ENCODE measurements at regions not wholly inside any gene's neighbourhood (a gene's known extent, or its start where the extent isn't known, plus 50 kb on each side); places are given as distances from the start of the nearest gene placed in this dataset.
"Not testable (repeated sequence)": the region's sequence is repeated elsewhere in the genome, so short reads cannot be mapped to it uniquely, and the experiment has no call there.

DNA sequence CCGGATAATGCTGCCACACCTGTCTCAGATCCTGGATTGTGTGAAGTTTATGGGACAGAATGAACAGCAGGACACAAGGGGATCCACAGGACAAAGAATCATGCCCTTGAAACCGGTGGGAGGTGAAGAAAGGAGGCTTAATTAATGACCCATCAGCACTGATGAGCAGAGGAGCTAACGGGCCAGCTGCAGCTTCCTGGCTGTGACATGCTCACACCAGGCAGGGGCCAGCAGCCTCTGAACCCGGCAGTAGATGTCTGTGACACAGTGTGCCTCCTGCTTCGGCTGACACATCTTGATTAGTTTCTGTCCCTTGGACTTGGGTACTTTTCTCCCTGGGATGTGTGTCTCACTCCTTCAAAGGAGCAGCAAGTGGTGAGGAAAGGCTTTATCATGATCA lies 328.8 kb upstream of the BRINP1 start:
- ChIA-PET POLR2A (no interaction called here), CTCF (interaction anchor here (1.3 kb wide), 2 partner anchors 14 to 36 kb away, joined by 3 to 4 read pairs; no protein-coding TSS in a partner anchor)
- DNase-seq (ENCODE audit: extremely low spot score): no peak
- TF ChIP-seq, protein P1, sequence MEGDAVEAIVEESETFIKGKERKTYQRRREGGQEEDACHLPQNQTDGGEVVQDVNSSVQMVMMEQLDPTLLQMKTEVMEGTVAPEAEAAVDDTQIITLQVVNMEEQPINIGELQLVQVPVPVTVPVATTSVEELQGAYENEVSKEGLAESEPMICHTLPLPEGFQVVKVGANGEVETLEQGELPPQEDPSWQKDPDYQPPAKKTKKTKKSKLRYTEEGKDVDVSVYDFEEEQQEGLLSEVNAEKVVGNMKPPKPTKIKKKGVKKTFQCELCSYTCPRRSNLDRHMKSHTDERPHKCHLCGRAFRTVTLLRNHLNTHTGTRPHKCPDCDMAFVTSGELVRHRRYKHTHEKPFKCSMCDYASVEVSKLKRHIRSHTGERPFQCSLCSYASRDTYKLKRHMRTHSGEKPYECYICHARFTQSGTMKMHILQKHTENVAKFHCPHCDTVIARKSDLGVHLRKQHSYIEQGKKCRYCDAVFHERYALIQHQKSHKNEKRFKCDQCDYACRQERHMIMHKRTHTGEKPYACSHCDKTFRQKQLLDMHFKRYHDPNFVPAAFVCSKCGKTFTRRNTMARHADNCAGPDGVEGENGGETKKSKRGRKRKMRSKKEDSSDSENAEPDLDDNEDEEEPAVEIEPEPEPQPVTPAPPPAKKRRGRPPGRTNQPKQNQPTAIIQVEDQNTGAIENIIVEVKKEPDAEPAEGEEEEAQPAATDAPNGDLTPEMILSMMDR (IDR thresholded peaks at IDR 0.05; ENCODE audit: control extremely low read depth, extremely low read depth, low read depth, missing control alignments): no peak

DNA sequence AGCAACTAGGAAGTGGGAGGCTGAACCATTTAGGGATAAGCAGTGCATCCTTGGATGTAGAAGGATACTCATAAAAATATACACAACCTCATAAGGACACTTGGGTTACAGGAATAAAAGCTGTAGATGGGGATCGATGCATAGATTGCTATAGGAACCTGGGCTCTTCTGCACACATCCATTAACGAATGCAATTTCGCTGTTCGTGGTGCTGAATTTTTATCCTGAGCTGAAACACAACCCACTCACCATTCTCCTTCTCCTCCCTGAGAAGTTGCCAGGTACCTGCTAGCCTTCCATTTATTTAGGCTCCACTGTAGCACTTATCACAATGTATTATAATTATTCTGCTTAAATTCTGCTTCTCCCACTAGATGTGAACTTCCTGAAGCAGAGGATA lies 320.6 kb upstream of the BRINP1 start:
- POLR2A ChIA-PET: no interaction called here
- TF ChIP-seq, protein P1 (IDR thresholded peaks at IDR 0.05; ENCODE audit: control extremely low read depth, extremely low read depth, low read depth, missing control alignments): no peak
- CTCF ChIA-PET: no interaction called here
- no peak for DNase-seq (ENCODE audit: extremely low spot score)

DNA sequence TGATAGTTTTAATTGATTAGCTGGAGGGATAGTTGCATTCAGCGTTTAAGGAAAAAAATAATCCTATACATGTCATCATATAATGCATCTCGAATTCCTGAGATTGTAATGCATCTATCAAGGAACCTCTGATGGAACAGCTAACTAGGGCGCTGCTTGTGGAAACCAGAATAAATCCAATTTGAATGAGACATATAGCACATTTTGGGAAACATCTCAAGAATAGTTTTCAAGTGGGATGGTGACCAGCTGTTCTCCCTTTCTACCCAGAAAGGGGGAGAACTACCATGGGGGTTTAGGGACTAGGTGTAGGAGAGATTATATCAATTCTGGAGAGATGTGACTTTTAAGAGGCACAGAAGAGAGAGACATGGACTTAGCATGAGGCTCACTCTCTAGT lies 319.3 kb upstream of the BRINP1 start:
- POLR2A ChIA-PET: no interaction called here
- CTCF ChIA-PET: interaction anchor here (1.0 to 1.6 kb wide), 3 partner anchors 11 to 132 kb away, joined by 3 to 4 read pairs (median 3); no protein-coding TSS in a partner anchor
- TF ChIP-seq, protein P1 (IDR thresholded peaks at IDR 0.05; ENCODE audit: control extremely low read depth, extremely low read depth, low read depth, missing control alignments): no peak
- no peak for DNase-seq (ENCODE audit: extremely low spot score)

DNA sequence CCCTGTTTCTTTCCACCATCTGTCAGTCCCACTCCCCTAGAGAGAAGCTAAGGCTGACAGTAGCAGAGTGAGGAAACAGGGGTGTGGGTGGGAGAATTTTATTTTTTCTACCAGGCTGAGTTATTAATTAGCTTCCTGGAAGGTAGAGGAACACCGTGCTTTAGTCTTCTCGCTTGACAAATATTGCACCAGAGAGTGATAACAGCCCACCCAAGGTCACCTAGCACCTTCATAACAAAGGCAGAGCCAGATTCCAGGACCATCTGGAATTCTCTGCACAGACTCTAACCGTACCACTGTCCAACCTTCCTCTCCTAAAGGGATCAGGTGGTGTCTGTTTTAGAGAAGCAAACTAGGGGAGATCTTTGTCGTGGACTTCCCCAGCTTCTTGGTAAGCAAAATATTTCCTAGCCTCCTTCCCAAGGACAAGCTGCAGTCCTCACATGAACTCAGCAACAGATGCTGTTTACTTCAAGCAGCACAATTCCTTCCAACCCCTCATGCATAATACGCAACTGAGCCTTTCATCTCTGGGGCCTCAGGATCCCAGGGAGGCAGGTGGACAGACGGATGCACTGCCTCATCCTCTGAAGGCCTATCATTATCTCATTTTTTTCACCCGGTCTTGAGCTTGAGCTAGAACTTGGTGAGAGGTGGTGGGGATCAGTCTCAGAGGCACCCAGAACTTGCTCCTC lies 308.7 kb upstream of the BRINP1 start:
- ChIA-PET POLR2A (no interaction called here), CTCF (interaction anchor here (1.0 to 1.3 kb wide), 2 partner anchors 10 kb away, joined by 3 to 4 read pairs; no protein-coding TSS in a partner anchor)
- TF ChIP-seq, protein P1 (IDR thresholded peaks at IDR 0.05; ENCODE audit: control extremely low read depth, extremely low read depth, low read depth, missing control alignments): no peak
- DNase-seq (ENCODE audit: extremely low spot score): no peak

DNA sequence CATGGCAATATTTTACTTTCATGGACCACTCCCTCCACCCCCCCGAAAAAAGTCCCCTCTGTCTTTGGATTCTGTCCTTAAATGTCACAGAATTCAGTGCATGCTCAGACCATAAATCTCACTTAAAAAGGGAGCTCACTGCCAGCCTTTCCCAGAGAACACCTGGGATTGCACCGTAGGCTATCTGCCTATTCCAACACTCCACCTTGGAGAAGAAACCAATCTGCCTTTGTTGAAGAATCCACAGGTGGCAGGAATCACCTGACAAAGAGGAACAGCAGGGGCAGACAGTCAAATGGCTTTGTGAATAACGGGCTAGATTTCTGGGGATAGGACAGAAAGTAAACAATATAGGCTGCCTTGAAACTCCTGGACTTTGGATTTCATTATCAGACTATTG lies 306.7 kb upstream of the BRINP1 start:
- POLR2A ChIA-PET: no interaction called here
- CTCF ChIA-PET: no interaction called here
- DNase-seq (ENCODE audit: extremely low spot score): no peak
- TF ChIP-seq, protein P1 (IDR thresholded peaks at IDR 0.05; ENCODE audit: control extremely low read depth, extremely low read depth, low read depth, missing control alignments): no peak

DNA sequence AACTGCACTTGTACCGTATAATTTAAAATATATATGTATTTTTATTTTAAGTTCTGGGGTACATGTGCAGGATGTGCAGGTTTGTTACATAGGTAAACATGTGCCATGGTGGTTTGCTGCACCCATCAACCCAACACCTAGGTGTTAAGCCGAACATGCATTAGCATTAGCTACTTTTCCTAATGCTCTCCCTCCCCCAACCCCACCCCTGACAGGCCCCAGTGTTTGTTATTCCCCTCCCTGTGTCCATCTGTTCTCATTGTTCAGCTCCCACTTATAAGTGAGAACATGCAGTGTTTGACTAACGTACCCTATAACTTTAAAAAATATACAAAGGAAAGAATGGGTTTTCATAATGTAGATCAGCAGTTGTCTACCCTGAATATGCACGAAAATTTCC lies 303.5 kb upstream of the BRINP1 start:
- DNase-seq (ENCODE audit: extremely low spot score); CTCF ChIA-PET; POLR2A ChIA-PET: not testable (repeated sequence)

DNA sequence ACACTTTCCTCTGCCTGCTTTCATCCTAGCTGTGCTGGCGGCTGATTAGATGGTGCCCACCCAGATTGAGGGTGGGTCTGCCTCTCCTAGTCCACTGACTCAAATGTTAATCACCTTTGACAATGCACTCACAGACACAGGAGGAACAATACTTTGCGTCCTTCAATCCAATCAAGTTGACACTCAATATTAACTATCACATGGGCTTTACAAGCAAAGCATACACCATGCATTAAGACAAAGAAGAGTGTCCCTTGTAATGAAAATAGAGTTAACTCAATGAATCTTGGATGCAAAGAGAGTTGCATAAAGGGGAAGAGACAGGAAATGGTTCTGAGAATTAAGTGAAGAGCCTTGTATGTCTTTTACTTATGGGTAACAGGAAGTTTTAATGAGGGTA lies 298.7 kb upstream of the BRINP1 start:
- ChIA-PET POLR2A (no interaction called here), CTCF (interaction anchor here (1.0 to 1.3 kb wide), 2 partner anchors 10 to 101 kb away, joined by 3 read pairs; no protein-coding TSS in a partner anchor)
- DNase-seq (ENCODE audit: extremely low spot score): no peak
- TF ChIP-seq, protein P1 (IDR thresholded peaks at IDR 0.05; ENCODE audit: control extremely low read depth, extremely low read depth, low read depth, missing control alignments): no peak
